Coronary artery (tissue), 2 donors: ENCODE measurements at regions not wholly inside any gene's neighbourhood (a gene's known extent, or its start where the extent isn't known, plus 50 kb on each side); places are given as distances from the start of the nearest gene placed in this dataset.
A peak's percentile ranks its signal among the peaks of the same experiment; 100 is the strongest.

ENCODE experiments used
- DNase-seq: peaks from one replicate; pipeline ENCODE4 v3.0.0-alpha.2; 2017; ENCODE audit warnings: low spot score
- H3K27ac ChIP-seq, 2 donors: fragments of 200-600 bp; sonication (generic); one replicate each; pipeline ENCODE4 v1.5.1; 2016 to 2019
- H3K4me3 ChIP-seq: fragments of 200-600 bp; sonication (generic); 2 replicates; pipeline ENCODE4 v1.5.1; 2016; ENCODE audit warnings: mild to moderate bottlenecking, moderate library complexity
- CTCF ChIP-seq: fragments of 200-600 bp; sonication (generic); IDR thresholded peaks from one replicate; pipeline ENCODE4 v1.5.1; 2019; ENCODE audit warnings: antibody characterized with exemption

GRCh38 chr2:215843579-215843978 lies 169.8 kb downstream of the MREG start:
- DNase-seq: peak; percentile 78
- peak overlapping the region; percentile 49 to 69 for H3K27ac ChIP-seq
- no peak overlapping the region for H3K4me3 ChIP-seq
- TF ChIP-seq CTCF: no peak

- TF ChIP-seq CTCF: no peak
- no peak for DNase-seq
- Histone ChIP-seq H3K27ac (no peak overlapping the region), H3K4me3 (no peak overlapping the region)
Observed at GRCh38 chr2:215841175-215841816, 172.1 kb downstream of the MREG start.

GRCh38 chr2:215839816-215840215 lies 173.5 kb downstream of the MREG start:
- no peak for TF ChIP-seq CTCF
- DNase-seq: no peak
- Histone ChIP-seq H3K4me3 (no peak overlapping the region), H3K27ac (no peak overlapping the region)

GRCh38 chr2:215839309-215839708 lies 174.0 kb downstream of the MREG start:
- DNase-seq: no peak
- no peak for TF ChIP-seq CTCF
- H3K27ac ChIP-seq: no peak overlapping the region
- no peak overlapping the region for H3K4me3 ChIP-seq

DNA sequence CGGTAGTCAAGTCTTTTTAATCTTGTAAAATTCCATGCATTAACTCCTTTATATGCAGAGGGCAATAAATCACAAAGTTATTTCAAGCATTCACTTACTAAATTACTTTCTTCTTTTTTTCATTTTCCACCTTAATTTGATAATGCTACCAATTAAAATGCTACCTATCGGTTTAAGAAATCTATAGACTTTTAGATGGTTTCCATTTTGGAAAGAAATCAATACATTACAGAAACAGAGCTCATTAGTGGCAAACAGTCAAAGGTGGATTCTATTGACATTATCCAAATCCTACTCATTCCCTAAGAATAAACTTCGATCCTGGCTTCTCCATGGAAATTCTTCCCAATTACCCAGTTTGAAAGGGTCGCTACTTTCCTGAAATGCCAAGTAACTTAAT lies 176.5 kb downstream of the MREG start:
- no peak overlapping the region for H3K4me3 ChIP-seq
- no peak for DNase-seq
- no peak overlapping the region for H3K27ac ChIP-seq
- no peak for TF ChIP-seq CTCF

- no peak for DNase-seq
- Histone ChIP-seq H3K4me3 (no peak overlapping the region), H3K27ac (no peak overlapping the region)
- no peak for TF ChIP-seq CTCF
Observed at GRCh38 chr2:215835657-215836056, 177.7 kb downstream of the MREG start.

GRCh38 chr2:215835231-215835630 lies 178.1 kb downstream of the MREG start:
- DNase-seq: no peak
- no peak for TF ChIP-seq CTCF
- no peak overlapping the region for H3K4me3 ChIP-seq
- no peak overlapping the region for H3K27ac ChIP-seq
